ENCODE measurements at regions not wholly inside any gene's neighbourhood (a gene's known extent, or its start where the extent isn't known, plus 50 kb on each side); places are given as distances from the start of the nearest gene placed in this dataset.

DNA sequence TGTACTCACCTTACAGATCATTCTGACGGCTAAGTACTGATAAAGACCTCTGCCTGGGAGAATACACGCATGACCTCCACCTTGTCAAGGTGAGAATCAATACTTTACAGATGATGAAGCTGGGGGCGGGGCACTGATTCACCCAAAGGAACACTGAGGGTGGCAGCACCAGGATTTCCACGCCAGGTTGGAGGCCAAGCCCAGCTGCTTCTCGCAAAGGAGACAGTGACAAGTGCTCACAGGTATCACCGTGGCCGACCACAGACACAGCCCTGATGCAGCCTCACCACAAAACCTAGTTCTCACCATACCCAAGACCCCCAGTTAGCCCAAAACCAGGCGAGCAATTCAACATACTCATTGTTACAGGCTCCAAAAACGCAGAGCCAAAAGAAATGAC lies 434.2 kb downstream of the SOX9 start:
- no peaks in the 10 kb centered on the region for H3K9me3 ChIP-seq (ENCODE audit: low read depth, low read length, poor library complexity, severe bottlenecking)
- no peaks in the 10 kb centered on the region for H3K4me1 ChIP-seq (ENCODE audit: insufficient read depth, low read length, poor library complexity, severe bottlenecking)
- no peak overlapping the region for H3K27ac ChIP-seq (ENCODE audit: low read depth, low read length, poor library complexity, severe bottlenecking)
- POLR2A ChIA-PET (ENCODE audit: low non-redundant PET), result no interaction called here
- TF ChIP-seq EZH2 (IDR thresholded peaks at IDR 0.05; ENCODE audit: borderline replicate concordance, low read depth, low read length, poor library complexity, severe bottlenecking) (no peak), CTCF (conservative IDR thresholded peaks at IDR 0.05; ENCODE audit: low read depth, low read length) (no peak)
- no peak for DNase-seq (ENCODE audit: low spot score)
- CTCF ChIA-PET, result no interaction called here
- intact Hi-C loops (cut with micrococcal nuclease; ENCODE audit: unreplicated experiment), result loop anchor here (5.0 kb wide), 1 partner anchor 172 kb away; no protein-coding TSS in a partner anchor
- no peak overlapping the region for H3K4me3 ChIP-seq (ENCODE audit: low read depth, low read length, poor library complexity, severe bottlenecking)
- no TSS peak for BruUV-seq (replicated peaks)
- no peaks in the 10 kb centered on the region for H3K27me3 ChIP-seq (replicated peaks; ENCODE audit: insufficient read depth, low read depth, low read length, poor library complexity)
- H3K36me3 ChIP-seq (ENCODE audit: insufficient read depth, low read length, poor library complexity, severe bottlenecking), result no peaks in the 10 kb centered on the region

DNA sequence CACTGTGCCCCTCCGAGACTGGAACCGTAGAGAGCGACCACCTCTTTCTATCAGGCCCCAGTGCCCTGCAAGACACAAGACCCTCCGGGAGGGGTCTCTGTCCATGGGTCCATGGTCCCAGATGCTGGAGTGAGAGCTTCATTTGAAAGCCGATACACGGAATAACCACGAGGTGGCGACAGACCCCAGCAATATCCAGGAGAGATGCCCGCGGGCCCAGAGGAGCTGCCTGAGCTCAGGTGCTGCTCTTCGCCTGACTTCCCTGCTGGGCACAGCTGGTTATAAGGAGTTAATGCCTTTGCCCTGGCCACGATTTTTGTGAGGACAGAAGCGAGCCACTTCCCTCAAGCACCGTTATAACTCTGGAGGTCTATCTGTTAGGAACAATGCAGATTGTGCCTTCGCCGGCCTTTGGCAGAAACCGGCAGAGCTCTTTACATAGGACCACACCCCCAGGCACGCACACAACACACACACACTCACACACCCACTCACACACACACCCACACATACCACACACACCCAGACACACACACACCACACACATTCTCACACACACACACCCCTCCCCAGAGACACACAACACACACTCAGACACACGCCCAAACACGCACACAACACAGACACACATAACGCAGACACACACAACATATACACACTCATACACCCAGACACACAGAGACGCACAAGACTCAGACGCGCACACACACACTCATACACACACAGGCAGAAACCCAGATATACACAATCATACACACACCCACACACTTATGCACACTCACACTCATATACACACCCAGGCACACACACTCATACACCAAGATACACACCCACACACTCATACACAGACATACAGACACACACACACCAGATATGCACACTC lies 436.4 kb downstream of the SOX9 start:
- no TSS peak for BruUV-seq (replicated peaks)
- no peaks in the 10 kb centered on the region for H3K9me3 ChIP-seq (ENCODE audit: low read depth, low read length, poor library complexity, severe bottlenecking)
- no peaks in the 10 kb centered on the region for H3K4me1 ChIP-seq (ENCODE audit: insufficient read depth, low read length, poor library complexity, severe bottlenecking)
- H3K27me3 ChIP-seq (replicated peaks; ENCODE audit: insufficient read depth, low read depth, low read length, poor library complexity), result no peaks in the 10 kb centered on the region
- POLR2A ChIA-PET (ENCODE audit: low non-redundant PET), result no interaction called here
- peak; percentile 75 for DNase-seq (ENCODE audit: low spot score)
- intact Hi-C loops (cut with micrococcal nuclease; ENCODE audit: unreplicated experiment), result loop anchor here (5.0 kb wide), 1 partner anchor 170 kb away; no protein-coding TSS in a partner anchor
- CTCF ChIA-PET, result interaction anchor here (0.5 to 1.1 kb wide), 16 partner anchors 8 to 1084 kb away, joined by 3 to 8 read pairs (median 4); partner anchors contain the start of gene SOX9
- TF ChIP-seq EZH2 (IDR thresholded peaks at IDR 0.05; ENCODE audit: borderline replicate concordance, low read depth, low read length, poor library complexity, severe bottlenecking) (no peak), CTCF (conservative IDR thresholded peaks at IDR 0.05; ENCODE audit: low read depth, low read length) (peak; percentile 93)
- H3K36me3 ChIP-seq (ENCODE audit: insufficient read depth, low read length, poor library complexity, severe bottlenecking), result no peaks in the 10 kb centered on the region
- H3K27ac ChIP-seq (ENCODE audit: low read depth, low read length, poor library complexity, severe bottlenecking), result no peak overlapping the region
- no peak overlapping the region for H3K4me3 ChIP-seq (ENCODE audit: low read depth, low read length, poor library complexity, severe bottlenecking)

DNA sequence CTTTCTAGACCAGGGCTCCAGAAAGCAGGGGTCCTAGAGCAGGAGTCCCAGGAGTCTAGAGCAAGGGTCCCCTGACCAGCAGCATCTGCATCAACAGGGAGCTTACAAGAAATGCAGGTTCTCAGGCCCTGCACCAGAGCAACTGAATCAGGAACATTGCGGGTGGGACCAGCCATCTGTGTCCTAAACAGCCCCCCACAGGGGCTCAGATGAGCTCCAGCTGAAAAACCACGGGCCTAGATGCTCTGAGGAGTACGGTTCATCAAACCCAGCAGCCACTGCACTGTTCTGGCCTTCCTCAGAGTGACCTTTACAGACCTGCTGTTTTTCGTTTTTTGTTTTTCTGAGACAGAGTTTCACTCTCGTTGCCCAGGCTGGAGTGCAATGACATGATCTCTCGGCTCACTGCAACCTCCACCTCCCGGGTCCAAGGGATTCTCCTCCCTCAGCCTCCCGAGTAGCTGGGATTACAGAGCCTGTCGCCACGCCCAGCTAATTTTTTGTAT lies 438.2 kb downstream of the SOX9 start:
- ChIA-PET POLR2A (ENCODE audit: low non-redundant PET) (no interaction called here), CTCF (interaction anchor here (0.6 kb wide), 1 partner anchor 624 kb away, joined by 4 read pairs; no protein-coding TSS in a partner anchor)
- H3K4me3 ChIP-seq (ENCODE audit: low read depth, low read length, poor library complexity, severe bottlenecking), result no peak overlapping the region
- no peak for DNase-seq (ENCODE audit: low spot score)
- H3K9me3 ChIP-seq (ENCODE audit: low read depth, low read length, poor library complexity, severe bottlenecking), result no peaks in the 10 kb centered on the region
- BruUV-seq (replicated peaks), result no TSS peak
- no peaks in the 10 kb centered on the region for H3K27me3 ChIP-seq (replicated peaks; ENCODE audit: insufficient read depth, low read depth, low read length, poor library complexity)
- H3K4me1 ChIP-seq (ENCODE audit: insufficient read depth, low read length, poor library complexity, severe bottlenecking), result no peaks in the 10 kb centered on the region
- no peaks in the 10 kb centered on the region for H3K36me3 ChIP-seq (ENCODE audit: insufficient read depth, low read length, poor library complexity, severe bottlenecking)
- TF ChIP-seq EZH2 (IDR thresholded peaks at IDR 0.05; ENCODE audit: borderline replicate concordance, low read depth, low read length, poor library complexity, severe bottlenecking), result no peak
- TF ChIP-seq CTCF (conservative IDR thresholded peaks at IDR 0.05; ENCODE audit: low read depth, low read length), result no peak
- intact Hi-C loops (cut with micrococcal nuclease; ENCODE audit: unreplicated experiment), result loop anchor here (5.0 kb wide), 1 partner anchor 168 kb away; no protein-coding TSS in a partner anchor
- H3K27ac ChIP-seq (ENCODE audit: low read depth, low read length, poor library complexity, severe bottlenecking), result no peak overlapping the region

Measured in A673 (cell line).